Smooth muscle cell (in vitro differentiated cells): ENCODE measurements at regions not wholly inside any gene's neighbourhood (a gene's known extent, or its start where the extent isn't known, plus 50 kb on each side); places are given as distances from the start of the nearest gene placed in this dataset.

ENCODE experiments used
- DNase-seq: peaks from one replicate; lab custom pipeline; 2025; ENCODE audit not compliant: unreplicated experiment; lab: John Stamatoyannopoulos, UW
- H2AFZ ChIP-seq: fragments of 200-600 bp; sonication (generic); 2 replicates; pipeline ENCODE4 v1.6.0; 2016; ENCODE audit warnings: antibody characterized with exemption, low read depth, mild to moderate bottlenecking
- H3F3A ChIP-seq: fragments of 200-600 bp; sonication (generic); 2 replicates; pipeline ENCODE4 v1.6.0; 2017; ENCODE audit warnings: antibody characterized with exemption, low read depth
- H3K27ac ChIP-seq: fragments of 200-600 bp; sonication (generic); 2 replicates; pipeline ENCODE4 v1.5.1; 2016; ENCODE audit warnings: low read depth, mild to moderate bottlenecking
- H3K27me3 ChIP-seq: fragments of 200-600 bp; sonication (generic); 2 replicates; pipeline ENCODE4 v1.6.1; 2016; ENCODE audit warnings: low read depth, mild to moderate bottlenecking
- H3K36me3 ChIP-seq: fragments of 200-600 bp; sonication (generic); 2 replicates; pipeline ENCODE4 v1.5.1; 2016; ENCODE audit warnings: low read depth
- H3K4me1 ChIP-seq: fragments of 200-600 bp; sonication (generic); 2 replicates; pipeline ENCODE4 v1.5.1; 2016; ENCODE audit warnings: low read depth
- H3K4me2 ChIP-seq: fragments of 200-600 bp; sonication (generic); 2 replicates; pipeline ENCODE4 v1.6.0; 2016; ENCODE audit warnings: mild to moderate bottlenecking
- H3K4me3 ChIP-seq: fragments of 200-600 bp; sonication (generic); 2 replicates; pipeline ENCODE4 v1.5.1; 2016; ENCODE audit warnings: mild to moderate bottlenecking
- H3K79me2 ChIP-seq: fragments of 200-600 bp; sonication (generic); 2 replicates; pipeline ENCODE4 v1.6.0; 2016; ENCODE audit warnings: low read depth, mild to moderate bottlenecking
- H3K9ac ChIP-seq: fragments of 200-600 bp; sonication (generic); 2 replicates; pipeline ENCODE4 v1.6.0; 2016; ENCODE audit warnings: low read depth
- H3K9me3 ChIP-seq: fragments of 200-600 bp; sonication (generic); replicated peaks from 2 replicates; pipeline ENCODE4 v1.5.1; 2016; ENCODE audit warnings: low read depth
- H4K20me1 ChIP-seq: fragments of 200-600 bp; sonication (generic); 2 replicates; pipeline ENCODE4 v1.6.0; 2016; ENCODE audit warnings: low read depth
- CTCF ChIP-seq: fragments of 200-600 bp; sonication (generic); IDR thresholded peaks from 2 replicates; pipeline ENCODE4 v1.5.1; 2017; ENCODE audit warnings: borderline replicate concordance, mild to moderate bottlenecking, antibody characterized with exemption; ENCODE audit not compliant: insufficient read depth, poor library complexity, severe bottlenecking
- WGBS: methylation state at CpG from one replicate; pipeline ENCODE4 v1.1.7; 2016; ENCODE audit warnings: low lambda C conversion rate; 5-methylcytosine and 5-hydroxymethylcytosine counted together

GRCh38 chr3:75001330-75001729 is 386.9 kb upstream of the CNTN3 start:
- 27% methylated on average over 1 of the region's 1 CpG for WGBS
- no peak for DNase-seq
- Histone ChIP-seq H3K79me2 (no peaks in the 10 kb centered on the region), H4K20me1 (no peaks in the 10 kb centered on the region), H3K9me3 (no peaks in the 10 kb centered on the region), H3K4me2 (no peak overlapping the region), H3K36me3 (no peaks in the 10 kb centered on the region), H2AFZ (no peak overlapping the region), H3K4me3 (no peak overlapping the region), H3K27me3 (no peaks in the 10 kb centered on the region), H3K27ac (no peak overlapping the region), H3F3A (no peaks in the 10 kb centered on the region), H3K4me1 (no peaks in the 10 kb centered on the region), H3K9ac (no peak overlapping the region)
- TF ChIP-seq CTCF, result peak; percentile 60

GRCh38 chr3:75012791-75013331 is 398.4 kb upstream of the CNTN3 start:
- Histone ChIP-seq H4K20me1 (no peaks in the 10 kb centered on the region), H3K79me2 (no peaks in the 10 kb centered on the region), H3K4me1 (no peaks in the 10 kb centered on the region), H3K9ac (no peak overlapping the region), H3K4me3 (no peak overlapping the region), H3K36me3 (no peaks in the 10 kb centered on the region), H3K27me3 (no peaks in the 10 kb centered on the region), H3K27ac (no peak overlapping the region), H3K4me2 (no peak overlapping the region), H3F3A (no peaks in the 10 kb centered on the region), H3K9me3 (no peaks in the 10 kb centered on the region), H2AFZ (no peak overlapping the region)
- TF ChIP-seq CTCF, result no peak
- 74% methylated on average over 5 of the region's 5 CpGs for WGBS
- no peak for DNase-seq

- Histone ChIP-seq H3K27ac (no peak overlapping the region), H3K36me3 (no peaks in the 10 kb centered on the region), H4K20me1 (no peaks in the 10 kb centered on the region), H3K79me2 (no peaks in the 10 kb centered on the region), H3F3A (no peaks in the 10 kb centered on the region), H3K4me3 (no peak overlapping the region), H3K9me3 (no peaks in the 10 kb centered on the region), H3K27me3 (no peaks in the 10 kb centered on the region), H3K4me2 (no peak overlapping the region), H2AFZ (no peak overlapping the region), H3K9ac (no peak overlapping the region), H3K4me1 (no peaks in the 10 kb centered on the region)
- DNase-seq, result no peak
- WGBS, result 88% methylated on average over 1 of the region's 1 CpG
- TF ChIP-seq CTCF, result no peak
Observed at GRCh38 chr3:75014008-75014407, 399.5 kb upstream of the CNTN3 start.

GRCh38 chr3:75015280-75015679 is 400.8 kb upstream of the CNTN3 start:
- Histone ChIP-seq H3F3A (no peaks in the 10 kb centered on the region), H2AFZ (no peak overlapping the region), H3K4me2 (no peak overlapping the region), H3K27ac (no peak overlapping the region), H3K9ac (no peak overlapping the region), H4K20me1 (no peaks in the 10 kb centered on the region), H3K36me3 (no peaks in the 10 kb centered on the region), H3K4me3 (no peak overlapping the region), H3K9me3 (no peaks in the 10 kb centered on the region), H3K79me2 (no peaks in the 10 kb centered on the region), H3K4me1 (no peaks in the 10 kb centered on the region), H3K27me3 (no peaks in the 10 kb centered on the region)
- TF ChIP-seq CTCF, result no peak
- 80% methylated on average over 2 of the region's 2 CpGs for WGBS
- no peak for DNase-seq
